ENCODE measurements at regions not wholly inside any gene's neighbourhood (a gene's known extent, or its start where the extent isn't known, plus 50 kb on each side); places are given as distances from the start of the nearest gene placed in this dataset.

GRCh38 chr16:65268331-65268730 is 146.5 kb upstream of the CDH11 start:
- intact Hi-C loops (cut with DNase I; ENCODE audit: low total_unique reads): no loop called here
- no peaks in the 10 kb centered on the region for H3K36me3 ChIP-seq
- no peaks in the 10 kb centered on the region for H3K27me3 ChIP-seq
- no peaks in the 10 kb centered on the region for H3K4me1 ChIP-seq
- H3K4me3 ChIP-seq: no peak overlapping the region
- no peak for TF ChIP-seq POLR2AphosphoS5 (IDR thresholded peaks at IDR 0.05)
- no peak for TF ChIP-seq EP300 (IDR thresholded peaks at IDR 0.05)
- no peak for TF ChIP-seq POLR2A (IDR thresholded peaks at IDR 0.05)
- TF ChIP-seq, protein P1, sequence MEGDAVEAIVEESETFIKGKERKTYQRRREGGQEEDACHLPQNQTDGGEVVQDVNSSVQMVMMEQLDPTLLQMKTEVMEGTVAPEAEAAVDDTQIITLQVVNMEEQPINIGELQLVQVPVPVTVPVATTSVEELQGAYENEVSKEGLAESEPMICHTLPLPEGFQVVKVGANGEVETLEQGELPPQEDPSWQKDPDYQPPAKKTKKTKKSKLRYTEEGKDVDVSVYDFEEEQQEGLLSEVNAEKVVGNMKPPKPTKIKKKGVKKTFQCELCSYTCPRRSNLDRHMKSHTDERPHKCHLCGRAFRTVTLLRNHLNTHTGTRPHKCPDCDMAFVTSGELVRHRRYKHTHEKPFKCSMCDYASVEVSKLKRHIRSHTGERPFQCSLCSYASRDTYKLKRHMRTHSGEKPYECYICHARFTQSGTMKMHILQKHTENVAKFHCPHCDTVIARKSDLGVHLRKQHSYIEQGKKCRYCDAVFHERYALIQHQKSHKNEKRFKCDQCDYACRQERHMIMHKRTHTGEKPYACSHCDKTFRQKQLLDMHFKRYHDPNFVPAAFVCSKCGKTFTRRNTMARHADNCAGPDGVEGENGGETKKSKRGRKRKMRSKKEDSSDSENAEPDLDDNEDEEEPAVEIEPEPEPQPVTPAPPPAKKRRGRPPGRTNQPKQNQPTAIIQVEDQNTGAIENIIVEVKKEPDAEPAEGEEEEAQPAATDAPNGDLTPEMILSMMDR (IDR thresholded peaks at IDR 0.05): no peak
- peaks cover 0 to 4% (median 0%) of the 10 kb centered on the region in 4 donors for H3K9me3 ChIP-seq
- DNase-seq: no peak
- no peak overlapping the region for H3K27ac ChIP-seq
- 57 to 71% (median 63%) methylated on average over 1 of the region's 1 CpG for WGBS, 5 donors

GRCh38 chr16:65263896-65264295 is 142.0 kb upstream of the CDH11 start:
- Histone ChIP-seq H3K4me1 (no peaks in the 10 kb centered on the region), H3K9me3 (peaks cover 0 to 8% (median 0%) of the 10 kb centered on the region in 4 donors), H3K27me3 (no peaks in the 10 kb centered on the region), H3K4me3 (no peak overlapping the region), H3K27ac (no peak overlapping the region), H3K36me3 (no peaks in the 10 kb centered on the region)
- TF ChIP-seq, protein P1 (IDR thresholded peaks at IDR 0.05): no peak
- no peak for TF ChIP-seq POLR2AphosphoS5 (IDR thresholded peaks at IDR 0.05)
- no peak for TF ChIP-seq POLR2A (IDR thresholded peaks at IDR 0.05)
- TF ChIP-seq EP300 (IDR thresholded peaks at IDR 0.05): no peak
- no peak for DNase-seq
- intact Hi-C loops (cut with DNase I; ENCODE audit: low total_unique reads): no loop called here
- WGBS, 5 donors: 96 to 100% (median 98%) methylated on average over 1 of the region's 1 CpG

DNA sequence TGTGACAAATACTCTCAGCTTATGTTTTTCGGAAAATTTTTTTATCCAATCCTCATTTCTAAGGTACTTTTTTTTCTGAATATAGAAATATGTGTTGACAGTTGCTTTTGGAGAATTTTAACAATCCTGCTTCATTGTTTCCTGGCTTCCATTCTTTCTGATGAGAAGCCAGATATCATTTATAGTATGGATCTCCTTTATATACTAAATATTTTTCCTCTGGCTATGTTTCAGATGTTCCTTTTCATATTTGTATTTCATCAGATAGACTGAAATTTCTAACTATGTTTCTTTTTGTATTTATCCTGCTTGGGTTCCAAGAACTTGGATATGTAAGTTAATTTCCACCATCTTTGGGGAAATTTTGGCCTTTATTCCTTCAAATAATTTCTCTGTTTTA is 138.9 kb upstream of the CDH11 start:
- no peaks in the 10 kb centered on the region for H3K4me1 ChIP-seq
- peaks cover 0 to 8% (median 0%) of the 10 kb centered on the region in 4 donors for H3K9me3 ChIP-seq
- H3K27ac ChIP-seq: no peak overlapping the region
- 81 to 100% (median 96%) methylated on average over 1 of the region's 1 CpG for WGBS, 5 donors
- H3K36me3 ChIP-seq: no peaks in the 10 kb centered on the region
- TF ChIP-seq POLR2AphosphoS5 (IDR thresholded peaks at IDR 0.05): no peak
- TF ChIP-seq, protein P1 (IDR thresholded peaks at IDR 0.05): no peak
- TF ChIP-seq EP300 (IDR thresholded peaks at IDR 0.05): no peak
- intact Hi-C loops (cut with DNase I; ENCODE audit: low total_unique reads): no loop called here
- H3K27me3 ChIP-seq: no peaks in the 10 kb centered on the region
- no peak overlapping the region for H3K4me3 ChIP-seq
- DNase-seq: no peak

GRCh38 chr16:65254144-65254543 is 132.3 kb upstream of the CDH11 start:
- WGBS, 5 donors: 41 to 56% (median 55%) methylated on average over 1 of the region's 1 CpG
- no peak for DNase-seq
- intact Hi-C loops (cut with DNase I; ENCODE audit: low total_unique reads): no loop called here
- Histone ChIP-seq H3K4me1 (peaks cover 0 to 8% (median 5%) of the 10 kb centered on the region in 4 donors), H3K9me3 (no peaks in the 10 kb centered on the region), H3K36me3 (no peaks in the 10 kb centered on the region), H3K27me3 (no peaks in the 10 kb centered on the region), H3K4me3 (no peak overlapping the region), H3K27ac (no peak overlapping the region)
- TF ChIP-seq POLR2A (IDR thresholded peaks at IDR 0.05): no peak
- no peak for TF ChIP-seq EP300 (IDR thresholded peaks at IDR 0.05)
- TF ChIP-seq POLR2AphosphoS5 (IDR thresholded peaks at IDR 0.05): no peak
- TF ChIP-seq, protein P1 (IDR thresholded peaks at IDR 0.05): no peak
